SU-DHL-6 (cell line): ENCODE measurements at regions not wholly inside any gene's neighbourhood (a gene's known extent, or its start where the extent isn't known, plus 50 kb on each side); places are given as distances from the start of the nearest gene placed in this dataset.
A peak's percentile ranks its signal among the peaks of the same experiment; 100 is the strongest.

Experiments
- H2AFZ ChIP-seq: fragments of 200-600 bp; sonication (generic); 2 replicates; pipeline ENCODE4 v1.6.1; 2014; ENCODE audit warnings: low read depth, mild to moderate bottlenecking, moderate library complexity, mixed read lengths, antibody characterized with exemption, low read length; ENCODE audit not compliant: severe bottlenecking
- H3F3A ChIP-seq: fragments of 200-600 bp; shearing (Covaris generic); 2 replicates; pipeline ENCODE4 v1.6.0; 2016; ENCODE audit warnings: antibody characterized with exemption, mild to moderate bottlenecking; ENCODE audit not compliant: insufficient read depth
- H3K27ac ChIP-seq: fragments of 200-600 bp; sonication (generic); 2 replicates; pipeline ENCODE4 v1.5.1; 2016; ENCODE audit warnings: low read depth, mild to moderate bottlenecking, low read length, moderate library complexity, mixed read lengths
- H3K27me3 ChIP-seq: fragments of 200-600 bp; sonication (generic), shearing (Covaris generic); 2 replicates; pipeline ENCODE4 v1.6.0; 2014; ENCODE audit warnings: mild to moderate bottlenecking, low read length
- H3K36me3 ChIP-seq: fragments of 200-600 bp; sonication (generic); 2 replicates; pipeline ENCODE4 v1.6.1; 2014; ENCODE audit warnings: mild to moderate bottlenecking, low read length, mixed read lengths
- H3K4me2 ChIP-seq: fragments of 300-600, 200-600 bp; shearing (Covaris generic), sonication (generic); 2 replicates; pipeline ENCODE4 v1.6.0; 2014; ENCODE audit warnings: low read length, low read depth, mild to moderate bottlenecking; ENCODE audit not compliant: poor library complexity, severe bottlenecking
- H3K4me3 ChIP-seq: fragments of 200-600 bp; sonication (generic); 2 replicates; pipeline ENCODE4 v1.5.1; 2014; ENCODE audit warnings: antibody characterized with exemption, low read length, mild to moderate bottlenecking, mixed read lengths; ENCODE audit not compliant: insufficient read depth, poor library complexity, severe bottlenecking
- H3K79me2 ChIP-seq: fragments of 200-600 bp; sonication (generic); 2 replicates; pipeline ENCODE4 v1.6.1; 2014; ENCODE audit warnings: mild to moderate bottlenecking, low read length, moderate library complexity; ENCODE audit not compliant: insufficient read depth
- H3K9ac ChIP-seq: fragments of 200-600 bp; sonication (generic); 2 replicates; pipeline ENCODE4 v1.7.0; 2014; ENCODE audit warnings: mild to moderate bottlenecking, low read length
- H3K9me2 ChIP-seq: fragments of 200-600 bp; sonication (generic); replicated peaks from 2 replicates; pipeline ENCODE4 v1.6.1; 2014; ENCODE audit warnings: low read length; ENCODE audit not compliant: insufficient read depth
- H3K9me3 ChIP-seq: fragments of 200-600 bp; sonication (generic); 2 replicates; pipeline ENCODE4 v1.6.1; 2014; ENCODE audit warnings: low read length, mixed read lengths; ENCODE audit not compliant: insufficient read depth
- H4K20me1 ChIP-seq: fragments of 200-600 bp; sonication (generic); 2 replicates; pipeline ENCODE4 v1.6.1; 2014; ENCODE audit warnings: low read depth, mild to moderate bottlenecking, antibody characterized with exemption, low read length, moderate library complexity, mixed read lengths
- CTCF ChIP-seq: fragments of 200-600 bp; sonication (generic); IDR thresholded peaks from one replicate; pipeline ENCODE4 v1.5.1; 2017; ENCODE audit warnings: antibody characterized with exemption, mild to moderate bottlenecking, low read length, moderate library complexity; ENCODE audit not compliant: insufficient read depth, poor library complexity, severe bottlenecking
- EZH2phosphoT487 ChIP-seq: fragments of 200-600 bp; sonication (generic), shearing (Covaris generic); conservative IDR thresholded peaks from 2 replicates; pipeline ENCODE4 v1.6.1; 2018; ENCODE audit warnings: mild to moderate bottlenecking, antibody characterized with exemption, low read length, moderate library complexity, mixed read lengths

GRCh38 chr2:12616456-12617156 lies 100.1 kb upstream of the TRIB2 start:
- peaks cover 27% of the 10 kb centered on the region; the same call in 1 of the 2 replicates for H3F3A ChIP-seq
- H3K4me3 ChIP-seq = no peak overlapping the region
- TF ChIP-seq CTCF (no peak), EZH2phosphoT487 (no peak)
- no peak overlapping the region for H3K9ac ChIP-seq
- H3K36me3 ChIP-seq = no peaks in the 10 kb centered on the region
- H3K27ac ChIP-seq = peak overlapping the region; percentile 17; the same call in 1 of the 2 replicates
- H3K79me2 ChIP-seq = no peaks in the 10 kb centered on the region
- H3K9me2 ChIP-seq = no peaks in the 10 kb centered on the region
- H4K20me1 ChIP-seq = no peaks in the 10 kb centered on the region
- no peak overlapping the region for H2AFZ ChIP-seq
- H3K9me3 ChIP-seq = no peaks in the 10 kb centered on the region
- no peaks in the 10 kb centered on the region for H3K27me3 ChIP-seq
- peak overlapping the region; percentile 44 for H3K4me2 ChIP-seq

GRCh38 chr2:12617366-12617765 lies 99.4 kb upstream of the TRIB2 start:
- Histone ChIP-seq H3F3A (peaks cover 20% of the 10 kb centered on the region; the same call in 1 of the 2 replicates), H3K36me3 (no peaks in the 10 kb centered on the region), H3K27me3 (no peaks in the 10 kb centered on the region), H3K9me3 (no peaks in the 10 kb centered on the region), H3K27ac (no peak overlapping the region), H3K4me2 (peak overlapping the region; percentile 44), H3K9me2 (no peaks in the 10 kb centered on the region), H2AFZ (no peak overlapping the region), H3K79me2 (no peaks in the 10 kb centered on the region), H3K4me3 (no peak overlapping the region), H3K9ac (no peak overlapping the region), H4K20me1 (no peaks in the 10 kb centered on the region)
- no peak for TF ChIP-seq CTCF
- TF ChIP-seq EZH2phosphoT487 = no peak

- no peaks in the 10 kb centered on the region for H4K20me1 ChIP-seq
- no peaks in the 10 kb centered on the region for H3K27me3 ChIP-seq
- H3K9me3 ChIP-seq = no peaks in the 10 kb centered on the region
- TF ChIP-seq CTCF (no peak), EZH2phosphoT487 (no peak)
- no peak overlapping the region for H3K27ac ChIP-seq
- H3K9me2 ChIP-seq = no peaks in the 10 kb centered on the region
- no peak overlapping the region for H3K9ac ChIP-seq
- no peak overlapping the region for H3K4me3 ChIP-seq
- no peaks in the 10 kb centered on the region for H3K79me2 ChIP-seq
- no peak overlapping the region for H3K4me2 ChIP-seq
- H2AFZ ChIP-seq = no peak overlapping the region
- H3K36me3 ChIP-seq = no peaks in the 10 kb centered on the region
- H3F3A ChIP-seq = peaks cover 17% of the 10 kb centered on the region; the same call in 1 of the 2 replicates
These were observed 98.9 kb upstream of the TRIB2 start for GRCh38 chr2:12617853-12618252.
